ENCODE measurements at regions not wholly inside any gene's neighbourhood (a gene's known extent, or its start where the extent isn't known, plus 50 kb on each side); places are given as distances from the start of the nearest gene placed in this dataset.
"Not testable (repeated sequence)": the region's sequence is repeated elsewhere in the genome, so short reads cannot be mapped to it uniquely, and the experiment has no call there.

GRCh38 chr10:55867848-55868247 lies 493.2 kb downstream of the ZWINT start:
- H3K27me3 Mint-ChIP-seq (ENCODE audit: low read depth), result no peaks in the 10 kb centered on the region
- no peak overlapping the region for H3K27ac Mint-ChIP-seq
- no peaks in the 10 kb centered on the region for H3K4me1 Mint-ChIP-seq (ENCODE audit: low read depth)
- CTCF ChIA-PET, result no interaction called here
- H3K36me3 Mint-ChIP-seq (ENCODE audit: low read depth), result no peaks in the 10 kb centered on the region
- intact Hi-C loops (cut with micrococcal nuclease), result no loop called here
- DNase-seq, result no peak
- H3K4me3 Mint-ChIP-seq, result no peak overlapping the region
- peaks cover 3% of the 10 kb centered on the region for H3K9me3 Mint-ChIP-seq

- peaks cover 6% of the 10 kb centered on the region for H3K9me3 Mint-ChIP-seq
- H3K4me3 Mint-ChIP-seq, result no peak overlapping the region
- H3K27me3 Mint-ChIP-seq (ENCODE audit: low read depth), result no peaks in the 10 kb centered on the region
- H3K36me3 Mint-ChIP-seq (ENCODE audit: low read depth), result no peaks in the 10 kb centered on the region
- H3K27ac Mint-ChIP-seq, result no peak overlapping the region
- H3K4me1 Mint-ChIP-seq (ENCODE audit: low read depth), result no peaks in the 10 kb centered on the region
- DNase-seq, result no peak
- CTCF ChIA-PET, result no interaction called here
- intact Hi-C loops (cut with micrococcal nuclease), result no loop called here
Observed at GRCh38 chr10:55858730-55859129, 502.3 kb downstream of the ZWINT start.

- Mint-ChIP-seq H3K9me3 (no peaks in the 10 kb centered on the region), H3K4me3 (no peak overlapping the region), H3K4me1 (ENCODE audit: low read depth) (no peaks in the 10 kb centered on the region), H3K36me3 (ENCODE audit: low read depth) (no peaks in the 10 kb centered on the region), H3K27me3 (ENCODE audit: low read depth) (no peaks in the 10 kb centered on the region), H3K27ac (no peak overlapping the region)
- no peak for DNase-seq
- intact Hi-C loops (cut with micrococcal nuclease), result no loop called here
- CTCF ChIA-PET, result no interaction called here
Observed at GRCh38 chr10:55852900-55853299, 508.2 kb downstream of the ZWINT start.

- Mint-ChIP-seq H3K27me3 (ENCODE audit: low read depth) (no peaks in the 10 kb centered on the region), H3K4me1 (ENCODE audit: low read depth) (no peaks in the 10 kb centered on the region), H3K4me3 (no peak overlapping the region), H3K9me3 (peaks cover 2% of the 10 kb centered on the region), H3K27ac (no peak overlapping the region), H3K36me3 (ENCODE audit: low read depth) (no peaks in the 10 kb centered on the region)
- no peak for DNase-seq
- CTCF ChIA-PET, result no interaction called here
- intact Hi-C loops (cut with micrococcal nuclease), result no loop called here
Observed at GRCh38 chr10:55837273-55837672, 523.8 kb downstream of the ZWINT start.

GRCh38 chr10:55822096-55822495 lies 539.0 kb downstream of the ZWINT start:
- Mint-ChIP-seq H3K4me3 (no peak overlapping the region), H3K27me3 (ENCODE audit: low read depth) (no peaks in the 10 kb centered on the region), H3K27ac (no peak overlapping the region), H3K4me1 (ENCODE audit: low read depth) (no peaks in the 10 kb centered on the region), H3K9me3 (peaks cover 15% of the 10 kb centered on the region), H3K36me3 (ENCODE audit: low read depth) (no peaks in the 10 kb centered on the region)
- CTCF ChIA-PET, result no interaction called here
- intact Hi-C loops (cut with micrococcal nuclease), result no loop called here
- no peak for DNase-seq

GRCh38 chr10:55820478-55820877 lies 540.6 kb downstream of the ZWINT start:
- no peaks in the 10 kb centered on the region for H3K27me3 Mint-ChIP-seq (ENCODE audit: low read depth)
- H3K4me1 Mint-ChIP-seq (ENCODE audit: low read depth), result no peaks in the 10 kb centered on the region
- no peaks in the 10 kb centered on the region for H3K36me3 Mint-ChIP-seq (ENCODE audit: low read depth)
- intact Hi-C loops (cut with micrococcal nuclease), result no loop called here
- H3K27ac Mint-ChIP-seq, result no peak overlapping the region
- peaks cover 17% of the 10 kb centered on the region for H3K9me3 Mint-ChIP-seq
- H3K4me3 Mint-ChIP-seq, result no peak overlapping the region
- no peak for DNase-seq
- CTCF ChIA-PET, result interaction anchor here (0.6 kb wide), 1 partner anchor 45 kb away, joined by 3 read pairs; no protein-coding TSS in a partner anchor

GRCh38 chr10:55820071-55820470 lies 541.0 kb downstream of the ZWINT start:
- intact Hi-C loops (cut with micrococcal nuclease), result no loop called here
- Mint-ChIP-seq H3K4me1 (ENCODE audit: low read depth) (no peaks in the 10 kb centered on the region), H3K9me3 (peaks cover 17% of the 10 kb centered on the region), H3K36me3 (ENCODE audit: low read depth) (no peaks in the 10 kb centered on the region), H3K27me3 (ENCODE audit: low read depth) (no peaks in the 10 kb centered on the region), H3K4me3 (no peak overlapping the region), H3K27ac (no peak overlapping the region)
- CTCF ChIA-PET, result no interaction called here
- no peak for DNase-seq

- no peak overlapping the region for H3K4me3 Mint-ChIP-seq
- intact Hi-C loops (cut with micrococcal nuclease), result no loop called here
- no peak for DNase-seq
- peaks cover 6% of the 10 kb centered on the region for H3K9me3 Mint-ChIP-seq
- no peaks in the 10 kb centered on the region for H3K4me1 Mint-ChIP-seq (ENCODE audit: low read depth)
- CTCF ChIA-PET, result no interaction called here
- H3K27ac Mint-ChIP-seq, result no peak overlapping the region
- no peaks in the 10 kb centered on the region for H3K36me3 Mint-ChIP-seq (ENCODE audit: low read depth)
- no peaks in the 10 kb centered on the region for H3K27me3 Mint-ChIP-seq (ENCODE audit: low read depth)
Observed at GRCh38 chr10:55813451-55814170, 547.4 kb downstream of the ZWINT start.

- no peaks in the 10 kb centered on the region for H3K4me1 Mint-ChIP-seq (ENCODE audit: low read depth)
Observed at GRCh38 chr10:55803055-55803454, 558.0 kb downstream of the ZWINT start.

GRCh38 chr10:55801353-55801661 lies 559.8 kb downstream of the ZWINT start:
- no peak overlapping the region for H3K4me3 Mint-ChIP-seq
- CTCF ChIA-PET, result no interaction called here
- no peak overlapping the region for H3K27ac Mint-ChIP-seq
- no peaks in the 10 kb centered on the region for H3K36me3 Mint-ChIP-seq (ENCODE audit: low read depth)
- H3K4me1 Mint-ChIP-seq (ENCODE audit: low read depth), result no peaks in the 10 kb centered on the region
- H3K27me3 Mint-ChIP-seq (ENCODE audit: low read depth), result no peaks in the 10 kb centered on the region
- H3K9me3 Mint-ChIP-seq, result peaks cover 11% of the 10 kb centered on the region
- no peak for DNase-seq
- intact Hi-C loops (cut with micrococcal nuclease), result no loop called here

More at GRCh38 chr10:55803055-55803454, 558.0 kb downstream of the ZWINT start:
- H3K36me3 Mint-ChIP-seq (ENCODE audit: low read depth), result no peaks in the 10 kb centered on the region
- CTCF ChIA-PET, result interaction anchor here (0.6 kb wide), 1 partner anchor 90 kb away, joined by 3 read pairs; no protein-coding TSS in a partner anchor
- no peaks in the 10 kb centered on the region for H3K27me3 Mint-ChIP-seq (ENCODE audit: low read depth)
- H3K4me3 Mint-ChIP-seq, result no peak overlapping the region
- peaks cover 11% of the 10 kb centered on the region for H3K9me3 Mint-ChIP-seq
- intact Hi-C loops (cut with micrococcal nuclease), result no loop called here
- no peak overlapping the region for H3K27ac Mint-ChIP-seq
- DNase-seq, result no peak

GRCh38 chr10:55800602-55801352 lies 560.3 kb downstream of the ZWINT start:
- intact Hi-C loops (cut with micrococcal nuclease), result no loop called here
- H3K27me3 Mint-ChIP-seq (ENCODE audit: low read depth), result no peaks in the 10 kb centered on the region
- no peak for DNase-seq
- H3K27ac Mint-ChIP-seq, result no peak overlapping the region
- CTCF ChIA-PET, result no interaction called here
- no peak overlapping the region for H3K4me3 Mint-ChIP-seq
- H3K9me3 Mint-ChIP-seq, result peaks cover 11% of the 10 kb centered on the region
- no peaks in the 10 kb centered on the region for H3K36me3 Mint-ChIP-seq (ENCODE audit: low read depth)
- H3K4me1 Mint-ChIP-seq (ENCODE audit: low read depth), result no peaks in the 10 kb centered on the region

- H3K36me3 Mint-ChIP-seq (ENCODE audit: low read depth), result no peaks in the 10 kb centered on the region
- no peak overlapping the region for H3K4me3 Mint-ChIP-seq
- H3K4me1 Mint-ChIP-seq (ENCODE audit: low read depth), result no peaks in the 10 kb centered on the region
- H3K27ac Mint-ChIP-seq, result no peak overlapping the region
- CTCF ChIA-PET, result no interaction called here
- intact Hi-C loops (cut with micrococcal nuclease), result no loop called here
- no peaks in the 10 kb centered on the region for H3K9me3 Mint-ChIP-seq
- H3K27me3 Mint-ChIP-seq (ENCODE audit: low read depth), result no peaks in the 10 kb centered on the region
- DNase-seq, result no peak
Observed at GRCh38 chr10:55793024-55793423, 568.0 kb downstream of the ZWINT start.

- intact Hi-C loops (cut with micrococcal nuclease); H3K4me1 Mint-ChIP-seq (ENCODE audit: low read depth); CTCF ChIA-PET; H3K36me3 Mint-ChIP-seq (ENCODE audit: low read depth); H3K27ac Mint-ChIP-seq; H3K9me3 Mint-ChIP-seq; H3K27me3 Mint-ChIP-seq (ENCODE audit: low read depth); DNase-seq; H3K4me3 Mint-ChIP-seq: not testable (repeated sequence)
Observed at GRCh38 chr10:55790276-55790675, 570.8 kb downstream of the ZWINT start.

Data from activated naive CD4-positive, alpha-beta T cell treated with anti-CD3 and anti-CD28 coated beads for 36 hours (primary cell).